DMS 273 treated with DMSO at 0.1 percent for 48 hours (cell line): ENCODE measurements at regions not wholly inside any gene's neighbourhood (a gene's known extent, or its start where the extent isn't known, plus 50 kb on each side); places are given as distances from the start of the nearest gene placed in this dataset.
"Not testable (repeated sequence)": the region's sequence is repeated elsewhere in the genome, so short reads cannot be mapped to it uniquely, and the experiment has no call there.

ENCODE experiments used
- DNase-seq: peaks from one replicate; lab custom pipeline; 2025; lab: John Stamatoyannopoulos, UW

DNA sequence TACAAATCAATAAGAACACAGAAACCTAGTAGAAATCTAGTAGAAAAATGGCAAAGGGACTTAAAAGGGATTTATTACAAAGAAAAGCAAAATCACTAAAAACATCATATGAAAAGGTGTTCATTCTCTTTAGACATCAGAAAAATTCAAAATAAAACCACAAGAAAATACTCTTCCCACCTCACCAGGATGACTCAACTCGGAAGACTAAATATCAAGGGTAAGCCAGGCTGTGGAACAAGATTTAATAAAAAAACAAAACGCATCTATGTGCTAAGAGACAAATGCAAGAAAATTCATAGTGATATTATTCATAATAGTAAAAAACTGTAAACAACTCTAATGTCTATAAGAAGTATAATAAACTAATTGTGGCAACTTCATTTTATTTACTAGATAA is 181.6 kb upstream of the GHR start:
- DNase-seq = no peak

DNA sequence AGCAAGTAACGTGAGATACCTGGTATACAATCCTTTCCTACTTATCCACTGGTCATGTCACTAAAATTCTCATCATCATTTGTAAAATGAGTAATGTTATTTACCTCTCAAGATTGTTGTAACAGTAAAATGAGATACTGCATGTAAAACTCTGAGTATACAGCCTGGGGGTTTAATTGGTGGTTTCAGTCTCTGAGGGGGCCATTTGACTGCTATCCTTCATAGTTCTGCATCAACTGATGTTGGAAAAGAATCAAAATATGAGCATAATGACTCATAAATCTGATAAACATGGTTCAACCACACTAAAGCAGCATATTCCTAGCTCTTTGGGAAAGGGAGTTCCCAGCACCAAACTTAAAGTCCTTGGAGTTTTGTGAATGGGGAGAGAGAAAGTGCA is 181.0 kb upstream of the GHR start:
- no peak for DNase-seq

DNA sequence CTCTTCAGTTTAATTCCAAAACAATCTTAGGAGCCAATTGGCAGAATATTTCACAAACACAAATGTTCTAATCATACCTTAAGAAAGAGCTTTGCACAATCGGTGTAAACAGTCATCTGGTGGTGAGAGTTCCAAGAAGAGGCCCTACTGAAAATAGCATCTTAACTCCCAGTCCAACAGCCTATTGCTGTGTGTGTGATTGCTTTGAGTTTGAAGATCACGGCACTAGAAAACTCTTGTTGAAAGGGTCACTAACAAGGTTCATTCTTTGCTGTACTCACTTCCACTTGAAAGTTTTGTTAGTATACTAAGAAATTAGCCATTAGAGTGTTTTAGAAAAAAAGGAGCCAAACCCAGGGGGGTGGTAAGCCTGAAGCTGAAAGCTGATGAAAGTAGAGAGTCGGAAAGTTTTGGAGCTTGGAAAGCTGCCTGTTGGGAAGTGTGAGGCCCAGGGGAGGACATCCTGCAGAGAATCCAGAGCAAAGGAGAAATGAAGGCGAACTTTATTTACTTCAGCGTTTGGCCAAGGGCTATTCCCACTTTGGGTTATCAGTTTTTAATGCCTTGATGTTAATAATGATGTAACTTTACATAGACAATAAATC is 180.3 kb upstream of the GHR start:
- no peak for DNase-seq

DNA sequence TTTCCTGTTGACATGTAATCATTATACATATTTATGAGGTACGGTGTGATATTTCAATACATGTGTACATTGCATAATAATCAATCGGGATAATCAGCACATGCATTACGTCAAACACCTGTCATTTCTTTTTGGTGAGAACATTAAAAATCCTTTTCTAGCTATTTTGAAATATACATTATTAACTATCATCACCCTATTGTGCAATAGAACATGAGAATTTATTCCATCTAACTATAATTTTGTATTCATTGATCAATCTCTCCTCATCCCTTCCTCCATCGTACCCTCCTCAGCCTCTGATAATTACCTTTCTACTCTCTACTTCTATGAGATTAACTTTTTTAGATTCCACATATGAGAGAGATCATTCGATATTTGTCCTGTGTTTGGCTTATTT is 170.9 kb upstream of the GHR start:
- no peak for DNase-seq

DNA sequence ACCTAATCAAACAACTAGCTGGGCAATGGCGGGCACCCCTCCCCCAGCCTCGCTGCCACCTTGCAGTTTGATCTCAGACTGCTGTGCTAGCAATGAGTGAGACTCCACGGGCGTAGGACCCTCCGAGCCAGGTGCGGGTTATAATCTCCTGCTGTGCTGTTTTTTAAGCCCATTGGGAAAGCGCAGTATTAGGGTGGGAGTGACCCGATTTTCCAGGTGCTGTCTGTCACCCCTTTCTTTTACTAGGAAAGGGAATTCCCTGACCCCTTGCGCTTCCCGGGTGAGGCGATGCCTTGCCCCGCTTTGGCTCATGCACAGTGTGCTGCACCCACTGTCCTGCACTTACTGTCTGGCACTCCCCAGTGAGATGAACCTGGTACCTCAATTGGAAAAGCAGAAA is 163.3 kb upstream of the GHR start:
- DNase-seq = not testable (repeated sequence)

DNA sequence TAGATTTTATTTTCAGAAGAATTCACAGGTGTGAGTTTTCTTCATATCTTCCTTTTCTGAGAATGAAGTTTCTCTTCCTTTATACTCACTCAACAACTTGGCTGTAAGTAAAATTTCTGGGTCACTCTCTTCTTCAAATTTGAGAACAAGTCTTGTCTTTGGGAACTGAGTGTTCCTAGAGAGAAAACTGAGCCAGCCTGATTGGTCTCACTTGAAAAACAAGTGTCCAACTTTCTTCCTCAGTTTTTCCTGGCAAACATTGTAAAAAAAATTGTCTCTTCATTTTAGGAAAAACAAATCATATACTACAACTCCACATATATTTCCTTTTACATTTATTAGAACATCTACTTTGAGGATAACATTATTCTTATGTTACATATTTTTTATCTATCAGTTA is 156.1 kb upstream of the GHR start:
- DNase-seq = no peak

DNA sequence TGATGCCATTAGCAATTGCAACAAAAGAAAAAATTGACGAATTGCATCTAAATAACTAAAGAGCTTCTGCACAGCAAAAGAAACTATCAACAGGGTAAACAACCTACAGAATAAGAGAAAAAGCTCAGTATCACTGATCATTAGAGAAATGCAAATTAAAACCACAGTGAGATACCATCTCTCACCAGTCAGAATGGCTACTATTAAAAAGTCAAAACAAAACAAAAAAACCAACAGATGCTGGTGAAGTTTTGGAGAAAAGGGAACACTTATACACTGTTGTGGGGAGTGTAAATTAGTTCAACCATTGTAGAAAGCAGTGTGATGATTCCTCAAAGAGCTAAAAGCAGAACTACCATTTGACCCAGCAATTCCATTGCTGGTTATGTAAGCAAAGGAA is 155.1 kb upstream of the GHR start:
- not testable (repeated sequence) for DNase-seq

DNA sequence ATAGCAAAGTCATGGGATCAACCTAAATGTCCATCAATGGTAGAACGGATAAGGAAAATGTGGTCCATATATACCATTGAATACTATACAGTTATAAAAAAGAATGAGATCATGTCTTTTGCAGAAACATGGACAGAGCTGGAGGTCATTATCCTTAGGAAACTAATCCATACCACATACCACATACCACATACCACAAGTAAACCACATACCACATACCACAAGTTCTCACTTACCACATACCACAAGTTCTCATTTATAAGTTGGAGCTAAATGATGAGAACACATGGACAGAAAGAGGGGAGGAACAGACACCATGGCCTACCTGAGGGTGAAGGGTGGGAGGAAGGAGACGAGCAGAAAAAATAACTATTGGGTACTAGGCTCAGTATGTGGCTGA is 154.6 kb upstream of the GHR start:
- DNase-seq = no peak

DNA sequence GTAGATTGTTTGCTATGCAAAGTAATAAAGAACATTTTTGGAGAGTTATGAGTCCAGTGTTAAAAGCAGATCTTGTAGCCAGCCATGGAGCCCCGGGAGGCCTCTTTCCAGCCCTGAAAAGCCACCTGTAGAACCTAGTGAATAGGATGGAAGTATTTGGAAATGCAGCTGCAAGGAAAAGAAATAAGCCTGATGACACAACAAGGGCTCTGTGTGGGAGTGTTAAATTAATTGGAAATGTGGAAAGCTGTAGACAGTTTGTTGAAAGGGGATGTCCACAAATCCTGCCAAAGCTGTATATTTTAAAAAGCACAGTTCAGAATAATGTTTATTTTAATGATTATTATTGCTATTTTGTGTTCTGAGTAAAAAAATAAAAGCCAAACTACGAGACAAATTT is 152.5 kb upstream of the GHR start:
- no peak for DNase-seq

DNA sequence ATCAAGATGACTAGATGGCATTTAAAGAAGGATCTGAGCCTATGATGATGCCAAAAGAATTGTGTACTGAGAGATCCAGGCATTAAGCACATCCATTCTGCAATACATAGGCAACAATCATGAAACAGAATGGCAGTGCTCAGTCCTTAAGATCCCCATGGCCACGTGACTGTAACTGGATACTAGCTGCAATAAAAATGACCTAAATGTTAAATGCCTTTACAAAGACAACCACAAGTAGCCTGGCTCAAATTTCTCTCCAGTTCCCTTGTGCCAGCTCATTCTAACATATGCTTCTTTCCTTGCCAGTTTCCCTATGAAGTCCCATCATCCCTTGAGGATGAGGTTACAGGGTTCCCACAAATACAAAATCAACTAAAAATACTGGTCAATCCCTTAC is 148.3 kb upstream of the GHR start:
- no peak for DNase-seq

DNA sequence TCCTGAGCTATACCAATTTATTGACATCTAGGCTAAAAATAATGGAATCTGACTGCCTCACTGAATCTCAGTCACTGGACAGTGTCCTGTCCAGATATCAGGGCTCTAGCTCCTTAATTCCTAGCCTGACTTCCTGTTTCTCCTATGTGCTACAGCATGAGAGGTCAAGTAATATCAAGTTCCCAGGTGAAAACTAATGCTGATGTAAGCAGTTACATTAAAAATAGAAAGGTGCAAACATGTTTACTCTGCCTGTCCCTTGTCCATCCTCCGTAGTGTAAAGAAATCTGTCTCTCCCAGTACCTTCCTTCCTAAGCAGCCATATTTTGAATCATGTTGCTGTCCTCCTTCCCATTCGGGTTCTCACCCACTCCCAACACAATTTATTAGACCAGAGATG is 145.9 kb upstream of the GHR start:
- no peak for DNase-seq

DNA sequence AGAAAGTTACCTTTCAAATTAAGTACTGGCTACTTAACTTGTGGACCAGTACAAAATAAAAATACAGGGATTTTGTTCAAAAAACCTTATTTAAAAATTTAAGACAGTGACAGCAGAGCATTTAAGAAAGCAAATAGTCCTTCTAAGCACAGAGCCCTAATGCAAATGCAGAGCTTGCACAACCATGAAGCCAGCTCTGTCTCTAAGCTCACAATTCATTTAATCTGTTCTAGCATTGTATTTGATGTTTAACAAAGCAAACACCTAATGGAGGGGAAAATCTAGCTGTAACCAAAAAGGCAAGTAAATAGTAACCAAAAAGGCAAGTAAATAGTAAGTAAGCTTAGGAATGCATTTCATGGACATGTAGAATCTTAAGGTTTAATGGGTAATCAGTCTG is 138.7 kb upstream of the GHR start:
- no peak for DNase-seq

DNA sequence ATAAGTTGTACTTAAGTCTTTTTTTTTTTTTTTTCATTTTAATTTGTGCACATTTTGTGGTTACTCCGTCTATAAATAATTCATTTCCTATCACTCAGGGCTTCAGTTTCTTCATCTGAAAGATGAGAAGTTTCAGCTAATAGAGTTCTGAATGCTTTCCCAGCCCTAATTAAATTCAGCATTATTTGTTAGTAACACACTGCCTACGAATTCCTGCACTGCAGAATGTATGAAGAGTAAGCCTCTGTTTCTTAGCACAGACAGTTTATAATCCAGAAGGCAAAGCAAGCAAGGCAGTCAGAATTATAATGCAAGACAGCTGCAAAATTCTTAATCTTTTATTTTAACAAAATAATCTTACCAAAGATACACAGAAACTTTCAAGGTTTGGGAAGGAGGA is 138.0 kb upstream of the GHR start:
- no peak for DNase-seq

DNA sequence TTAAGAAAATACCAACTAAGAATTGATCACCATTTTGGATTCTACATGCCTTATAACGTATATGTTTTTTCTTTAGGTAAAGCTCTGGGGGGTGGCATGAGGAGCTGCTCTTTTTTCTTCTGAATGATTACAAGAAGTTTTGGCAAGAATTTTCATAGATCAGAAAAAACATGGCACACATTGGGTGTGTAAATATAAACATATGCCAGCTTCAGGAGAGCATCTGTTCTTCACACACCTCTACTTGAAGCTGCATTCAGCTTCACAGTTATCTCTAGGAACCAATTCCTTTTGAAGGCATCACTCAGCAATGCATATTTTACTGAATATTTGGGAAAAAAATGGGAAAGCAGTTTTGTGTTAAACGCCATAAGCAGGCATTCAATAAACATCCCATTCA is 122.7 kb upstream of the GHR start:
- DNase-seq = no peak

DNA sequence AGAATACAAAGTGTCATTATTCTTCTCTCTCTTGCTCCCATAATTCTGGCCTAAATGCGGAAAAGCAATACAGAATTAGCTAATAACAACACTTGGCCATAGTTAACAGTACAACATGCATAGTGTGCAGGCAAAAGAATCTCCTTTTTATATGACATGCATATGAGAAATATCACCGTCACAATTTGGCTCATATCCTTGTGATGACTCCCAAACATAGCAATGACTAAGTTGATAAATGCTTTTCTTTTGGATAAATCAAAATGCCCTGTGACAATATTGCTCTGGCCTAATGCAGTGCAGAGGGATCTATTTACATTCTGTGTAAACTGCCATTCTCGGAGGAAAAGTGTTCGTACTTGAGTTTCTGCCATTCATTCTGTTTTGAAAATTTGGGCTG is 121.9 kb upstream of the GHR start:
- DNase-seq = no peak

DNA sequence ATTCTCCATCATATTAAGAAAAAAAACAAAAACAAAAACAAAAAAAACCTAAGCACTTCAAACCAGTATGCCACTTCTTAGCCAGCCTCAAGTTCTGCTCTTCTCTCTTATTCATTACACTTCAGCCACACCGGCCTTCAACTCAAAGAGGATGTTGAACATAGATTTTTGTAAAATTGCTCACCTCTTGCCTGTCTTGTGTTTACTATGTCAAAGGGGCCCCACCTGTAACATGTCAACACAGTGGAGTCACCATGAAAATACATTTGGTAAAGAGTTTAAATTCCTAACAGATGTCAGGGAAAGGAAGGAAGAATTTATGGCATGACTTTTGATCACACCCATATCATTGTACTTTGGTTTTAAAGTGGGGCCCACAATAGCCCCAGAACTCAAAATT is 121.1 kb upstream of the GHR start:
- no peak for DNase-seq

DNA sequence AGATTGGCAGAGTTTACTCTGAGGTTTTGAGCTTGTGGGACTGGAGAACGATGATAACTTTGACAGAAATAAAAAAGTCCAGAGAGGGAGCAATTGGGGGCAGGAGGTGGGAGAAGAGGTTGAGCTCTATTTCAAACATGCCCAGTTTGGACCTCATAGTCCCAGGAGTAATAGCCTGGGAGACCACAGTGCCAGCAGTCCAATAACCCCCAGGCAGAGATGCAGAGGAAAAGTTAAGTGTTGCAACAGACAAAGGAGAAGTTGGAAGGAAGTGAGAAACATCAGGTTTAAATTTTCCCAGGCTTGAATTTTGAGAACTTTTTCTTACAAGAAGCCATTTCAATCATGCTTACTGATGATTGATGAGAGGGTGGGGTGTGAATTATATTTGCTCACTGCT is 117.0 kb upstream of the GHR start:
- no peak for DNase-seq

DNA sequence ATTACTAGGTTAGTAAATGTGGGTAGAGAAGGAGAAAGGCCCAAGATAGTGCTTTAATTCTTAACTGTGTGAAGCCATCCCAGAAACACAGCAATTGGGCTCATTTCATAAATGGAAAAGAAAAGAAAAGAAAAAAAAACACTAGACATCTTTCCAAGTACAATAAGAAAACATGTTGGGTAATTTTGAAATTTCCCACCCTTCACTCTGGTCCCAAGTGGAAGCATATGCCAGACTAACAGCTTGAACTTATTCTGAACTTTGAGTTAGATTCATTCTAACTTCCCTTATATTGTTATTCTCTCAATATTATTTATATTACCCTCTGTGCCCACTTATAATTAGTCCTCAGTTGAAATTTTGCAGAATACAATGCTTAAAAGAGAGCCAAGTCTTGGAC is 113.4 kb upstream of the GHR start:
- DNase-seq = no peak

DNA sequence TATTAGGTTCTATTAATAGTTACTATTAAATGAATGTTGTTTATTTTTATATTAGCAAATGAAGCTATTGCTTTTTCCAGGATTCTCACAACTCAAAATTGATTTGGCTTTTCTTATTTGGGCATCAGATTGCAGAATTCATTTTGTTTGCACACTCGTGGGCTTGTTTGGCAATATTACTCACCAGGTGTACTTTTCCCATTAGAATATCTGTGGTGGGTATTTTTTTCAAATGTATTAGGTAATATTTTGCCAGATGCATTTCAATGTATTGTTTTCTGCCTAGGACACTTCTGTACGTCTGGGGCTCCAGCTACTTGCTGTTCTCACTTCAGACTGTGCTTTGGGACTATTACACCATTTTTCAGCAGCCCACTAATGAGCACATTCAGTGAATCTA is 108.0 kb upstream of the GHR start:
- DNase-seq = no peak

DNA sequence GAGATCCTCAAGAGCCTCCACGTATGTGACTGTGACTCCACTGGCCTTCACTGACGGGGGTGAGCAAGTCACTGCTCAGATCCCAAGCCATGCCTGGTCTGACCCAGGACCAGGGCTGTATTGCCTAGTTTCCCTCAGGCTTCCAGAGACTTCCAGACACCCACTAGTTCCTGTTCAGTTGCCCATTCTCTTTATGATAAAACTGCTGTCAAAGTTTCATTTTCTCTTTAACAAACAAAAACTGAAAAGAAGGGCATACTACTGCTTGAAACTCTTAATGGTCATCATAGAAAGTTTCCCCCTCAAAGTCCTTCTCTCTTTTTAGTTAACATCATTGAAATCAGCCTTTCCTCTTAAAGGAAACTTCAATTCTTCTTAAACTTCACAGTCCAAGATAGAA is 105.7 kb upstream of the GHR start:
- no peak for DNase-seq

DNA sequence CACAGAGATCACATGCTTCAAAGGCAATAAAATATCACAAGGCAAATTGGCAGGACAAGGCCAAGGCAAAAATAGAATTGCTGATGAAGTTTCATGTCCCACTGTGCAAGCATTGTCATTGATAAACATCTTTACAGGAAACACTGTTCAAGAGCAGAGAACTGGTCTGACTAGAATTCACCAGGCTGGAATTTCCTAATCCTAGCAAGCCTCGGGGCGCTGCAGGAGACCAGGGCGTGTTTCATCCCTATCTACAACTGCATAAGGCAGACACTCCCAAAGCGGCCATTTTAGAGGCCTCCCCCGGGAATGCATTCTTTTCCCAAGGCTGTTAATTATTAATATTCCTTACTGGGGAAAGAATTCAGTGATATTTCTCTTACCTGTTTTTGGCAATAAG is 103.7 kb upstream of the GHR start:
- not testable (repeated sequence) for DNase-seq

DNA sequence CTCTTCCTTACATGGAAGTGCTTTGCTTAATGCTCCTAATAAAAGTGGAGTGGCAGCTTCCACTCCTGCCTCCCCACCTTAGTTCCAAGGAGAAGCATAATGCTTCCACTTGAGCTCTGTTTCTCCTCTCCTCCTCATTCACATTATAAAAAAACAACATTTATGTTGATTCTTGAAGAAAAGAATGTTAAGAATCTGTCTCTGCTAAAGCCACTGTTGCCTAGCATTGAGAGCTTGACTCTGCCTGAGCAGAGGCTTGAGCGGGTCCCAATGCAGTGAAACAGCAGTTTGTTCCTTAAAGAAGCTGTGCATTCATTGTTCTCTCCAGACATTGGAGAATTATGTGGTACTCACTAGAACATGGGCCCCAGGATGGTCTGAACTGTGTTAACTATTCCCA is 101.5 kb upstream of the GHR start:
- no peak for DNase-seq

DNA sequence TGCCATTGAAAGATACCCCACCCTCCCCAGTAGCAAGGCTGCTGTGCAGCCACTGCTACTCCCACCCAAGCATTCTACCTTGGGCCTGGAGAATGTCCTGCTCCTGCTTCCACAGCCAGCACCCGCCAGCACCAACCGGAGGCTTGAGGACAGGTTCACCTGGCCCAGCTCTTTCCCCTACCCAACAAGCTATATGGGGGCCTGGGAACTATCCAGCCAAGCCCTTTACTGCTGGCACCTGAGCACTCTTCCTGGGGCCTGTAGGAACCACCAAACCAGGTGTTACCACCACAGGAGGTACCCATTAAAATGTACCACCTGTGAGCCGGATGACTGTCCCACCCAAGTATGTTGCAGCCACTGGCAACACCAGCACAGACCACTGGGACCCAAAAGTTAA is 86.1 kb upstream of the GHR start:
- DNase-seq = no peak

DNA sequence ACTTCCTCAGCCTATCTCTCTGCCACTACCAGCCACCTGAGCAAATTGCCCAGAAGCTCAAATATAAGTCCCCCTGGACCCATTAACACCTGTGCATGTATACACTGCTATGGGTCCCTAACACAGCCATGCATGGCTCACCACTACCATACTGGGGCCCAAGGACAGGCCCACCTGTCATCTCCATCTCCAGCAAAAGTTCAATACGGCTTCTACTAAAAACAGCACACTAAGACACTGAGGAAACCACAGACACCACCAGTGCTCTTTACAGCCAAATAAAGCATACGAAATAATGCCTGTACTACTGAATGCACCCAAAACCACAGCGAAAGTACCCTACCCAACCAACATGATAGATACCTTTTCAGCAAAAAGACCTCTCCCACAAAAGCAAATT is 85.6 kb upstream of the GHR start:
- DNase-seq = no peak

DNA sequence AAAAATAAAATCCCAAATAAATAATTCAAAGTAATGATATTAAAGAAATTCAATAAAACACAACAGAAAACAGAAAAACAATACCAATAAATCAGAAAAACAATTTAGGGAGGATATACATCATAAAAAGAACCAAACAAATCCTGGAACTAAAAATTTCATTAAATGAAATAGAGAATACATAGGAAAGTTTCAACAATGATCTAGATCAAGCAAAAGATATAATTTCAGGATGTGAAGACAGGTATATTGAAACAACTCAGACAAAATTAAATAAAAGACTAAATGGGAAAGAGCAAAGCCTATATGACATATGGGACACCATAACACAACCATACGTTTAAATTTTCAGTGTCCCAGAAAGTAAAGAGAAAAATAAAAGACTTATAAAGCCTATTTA is 85.1 kb upstream of the GHR start:
- no peak for DNase-seq
